ENCODE measurements at regions not wholly inside any gene's neighbourhood (a gene's known extent, or its start where the extent isn't known, plus 50 kb on each side); places are given as distances from the start of the nearest gene placed in this dataset.

DNA sequence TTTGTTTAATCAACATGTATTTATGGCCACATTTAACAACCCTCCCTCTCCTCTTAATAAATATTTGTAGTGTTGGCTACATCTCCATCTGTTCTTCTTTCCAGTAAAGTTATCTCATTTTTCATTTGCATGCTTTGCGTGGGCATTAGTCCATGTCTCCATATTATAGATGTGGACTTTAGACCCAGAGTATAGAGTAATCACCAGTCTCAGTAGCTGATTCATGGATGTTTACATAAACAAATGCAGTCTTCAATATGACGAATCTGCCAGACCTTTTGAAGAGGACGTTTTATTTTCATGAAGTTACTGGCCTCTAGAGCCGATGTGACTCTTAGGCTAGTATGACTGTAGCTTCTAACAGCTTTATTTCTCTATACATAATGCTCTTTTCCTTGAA is 1546.2 kb downstream of the OLFM4 start:
- TF ChIP-seq, protein P1, sequence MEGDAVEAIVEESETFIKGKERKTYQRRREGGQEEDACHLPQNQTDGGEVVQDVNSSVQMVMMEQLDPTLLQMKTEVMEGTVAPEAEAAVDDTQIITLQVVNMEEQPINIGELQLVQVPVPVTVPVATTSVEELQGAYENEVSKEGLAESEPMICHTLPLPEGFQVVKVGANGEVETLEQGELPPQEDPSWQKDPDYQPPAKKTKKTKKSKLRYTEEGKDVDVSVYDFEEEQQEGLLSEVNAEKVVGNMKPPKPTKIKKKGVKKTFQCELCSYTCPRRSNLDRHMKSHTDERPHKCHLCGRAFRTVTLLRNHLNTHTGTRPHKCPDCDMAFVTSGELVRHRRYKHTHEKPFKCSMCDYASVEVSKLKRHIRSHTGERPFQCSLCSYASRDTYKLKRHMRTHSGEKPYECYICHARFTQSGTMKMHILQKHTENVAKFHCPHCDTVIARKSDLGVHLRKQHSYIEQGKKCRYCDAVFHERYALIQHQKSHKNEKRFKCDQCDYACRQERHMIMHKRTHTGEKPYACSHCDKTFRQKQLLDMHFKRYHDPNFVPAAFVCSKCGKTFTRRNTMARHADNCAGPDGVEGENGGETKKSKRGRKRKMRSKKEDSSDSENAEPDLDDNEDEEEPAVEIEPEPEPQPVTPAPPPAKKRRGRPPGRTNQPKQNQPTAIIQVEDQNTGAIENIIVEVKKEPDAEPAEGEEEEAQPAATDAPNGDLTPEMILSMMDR (IDR thresholded peaks at IDR 0.05), result no peak
- TF ChIP-seq POLR2A (IDR thresholded peaks at IDR 0.05; ENCODE audit: low read depth) (no peak), POLR2AphosphoS5 (IDR thresholded peaks at IDR 0.05) (no peak)

Data from esophagus muscularis mucosa (tissue), 3 donors.